AG09309 (cell line): ENCODE measurements at regions not wholly inside any gene's neighbourhood (a gene's known extent, or its start where the extent isn't known, plus 50 kb on each side); places are given as distances from the start of the nearest gene placed in this dataset.

Source experiments
- DNase-seq: peaks from one replicate; pipeline ENCODE4 v3.0.0-alpha.2; 2010; ENCODE audit warnings: low read depth
- H3K4me3 ChIP-seq: 2 replicates; pipeline ENCODE4 v1.5.1; 2011; ENCODE audit warnings: mild to moderate bottlenecking, low read depth, low read length, moderate library complexity; ENCODE audit not compliant: control insufficient read depth
- CTCF ChIP-seq: IDR thresholded peaks from 2 replicates; pipeline ENCODE4 v1.5.1; 2011; ENCODE audit warnings: mild to moderate bottlenecking, low read depth, low read length, inconsistent platforms; ENCODE audit not compliant: insufficient read depth, control insufficient read depth; ENCODE audit errors: missing control alignments

- TF ChIP-seq CTCF: no peak
- H3K4me3 ChIP-seq: no peak overlapping the region
- no peak for DNase-seq
Observed at GRCh38 chr3:25019506-25019905, 408.6 kb upstream of the RARB start.

GRCh38 chr3:25021816-25022215, 406.2 kb upstream of the RARB start:
- DNase-seq: no peak

GRCh38 chr3:25023876-25024275, 404.2 kb upstream of the RARB start:
- no peak for DNase-seq
- no peak for TF ChIP-seq CTCF
- H3K4me3 ChIP-seq: no peak overlapping the region

More at GRCh38 chr3:25021816-25022215, 406.2 kb upstream of the RARB start:
- TF ChIP-seq CTCF: peak; percentile 66
- H3K4me3 ChIP-seq: no peak overlapping the region

- no peak for DNase-seq
- H3K4me3 ChIP-seq: no peak overlapping the region
- TF ChIP-seq CTCF: no peak
Observed at GRCh38 chr3:25025236-25025635, 402.8 kb upstream of the RARB start.

- no peak for TF ChIP-seq CTCF
- H3K4me3 ChIP-seq: no peak overlapping the region
- no peak for DNase-seq
Observed at GRCh38 chr3:25027650-25028049, 400.4 kb upstream of the RARB start.

- no peak overlapping the region for H3K4me3 ChIP-seq
- no peak for TF ChIP-seq CTCF
- DNase-seq: no peak
Observed at GRCh38 chr3:25029820-25030219, 398.2 kb upstream of the RARB start.

GRCh38 chr3:25032344-25032743, 395.7 kb upstream of the RARB start:
- no peak for TF ChIP-seq CTCF
- H3K4me3 ChIP-seq: no peak overlapping the region
- DNase-seq: no peak
